EH (cell line): ENCODE measurements at regions not wholly inside any gene's neighbourhood (a gene's known extent, or its start where the extent isn't known, plus 50 kb on each side); places are given as distances from the start of the nearest gene placed in this dataset.
A peak's percentile ranks its signal among the peaks of the same experiment; 100 is the strongest.
"Not testable (repeated sequence)": the region's sequence is repeated elsewhere in the genome, so short reads cannot be mapped to it uniquely, and the experiment has no call there.

Source experiments
- DNase-seq: peaks from one replicate; pipeline ENCODE4 v3.0.0-alpha.2; 2015; ENCODE audit warnings: low read depth

DNA sequence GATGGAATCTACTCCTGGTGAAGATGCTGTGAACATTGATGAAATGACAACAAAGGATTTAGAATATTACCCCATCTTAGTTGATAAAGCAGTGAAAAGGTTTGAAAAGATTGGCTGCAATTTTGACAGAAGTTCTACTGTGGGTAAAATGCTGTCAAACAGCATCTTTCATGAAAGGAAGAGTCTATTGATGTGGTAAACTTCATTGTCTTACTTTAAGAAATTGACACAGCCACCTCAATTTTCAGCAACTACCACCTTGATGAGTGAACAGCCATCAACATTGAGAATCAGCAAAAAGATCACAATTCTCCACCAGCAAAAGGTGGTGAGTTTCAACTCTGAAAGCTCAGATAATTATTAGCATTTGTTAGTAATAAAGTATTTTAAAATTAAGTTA is 310.3 kb upstream of the RBMS1 start:
- DNase-seq: no peak

DNA sequence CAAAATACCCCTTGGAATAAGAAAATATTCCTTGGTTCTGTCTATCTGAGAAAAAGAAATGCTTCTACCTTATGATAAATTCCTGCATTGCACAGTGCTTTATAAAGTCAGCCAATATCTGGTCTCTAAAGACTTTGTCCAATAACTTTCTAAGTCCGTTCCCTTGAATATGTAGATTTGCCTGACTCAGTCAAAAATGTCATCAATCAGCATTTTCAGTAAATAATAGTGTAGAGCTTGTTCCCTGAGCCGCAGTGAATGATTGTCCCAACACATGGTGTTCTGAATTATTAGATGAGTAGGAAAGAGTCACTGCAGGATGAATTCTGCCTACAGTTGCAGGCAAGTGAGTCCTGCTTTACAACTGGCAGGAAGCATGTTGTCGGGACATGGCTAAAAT is 316.8 kb upstream of the RBMS1 start:
- DNase-seq: no peak

DNA sequence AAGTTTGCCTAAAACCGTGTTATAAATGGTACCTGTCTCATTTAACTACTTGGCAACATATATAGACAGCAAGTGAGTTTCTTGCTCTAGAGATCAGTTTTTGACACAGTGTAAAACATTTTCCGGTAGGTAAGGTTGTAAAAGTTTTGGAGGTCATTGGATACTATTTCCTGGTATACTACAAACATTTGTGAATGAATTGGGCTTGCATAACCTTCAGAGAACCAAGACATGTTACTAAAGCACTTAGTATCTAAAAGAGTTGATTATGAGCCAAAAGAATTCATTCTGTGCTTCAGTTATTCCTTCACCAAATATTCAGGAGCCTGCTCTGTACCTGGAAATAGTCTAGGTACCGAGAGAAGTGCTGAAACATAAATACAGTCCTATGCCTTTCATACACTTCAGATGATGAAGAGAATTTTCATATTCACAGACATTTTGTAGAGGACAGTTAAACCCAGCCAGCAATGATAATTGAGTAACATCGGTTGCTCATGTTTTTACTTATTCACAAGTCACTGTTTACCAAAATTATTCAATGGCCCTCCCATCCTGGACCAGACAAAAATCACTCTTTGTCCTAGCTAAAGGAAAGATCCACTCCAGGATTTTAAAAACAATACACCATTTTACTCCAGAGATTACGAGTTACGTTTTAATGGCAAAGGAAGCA is 319.4 kb upstream of the RBMS1 start:
- no peak for DNase-seq

DNA sequence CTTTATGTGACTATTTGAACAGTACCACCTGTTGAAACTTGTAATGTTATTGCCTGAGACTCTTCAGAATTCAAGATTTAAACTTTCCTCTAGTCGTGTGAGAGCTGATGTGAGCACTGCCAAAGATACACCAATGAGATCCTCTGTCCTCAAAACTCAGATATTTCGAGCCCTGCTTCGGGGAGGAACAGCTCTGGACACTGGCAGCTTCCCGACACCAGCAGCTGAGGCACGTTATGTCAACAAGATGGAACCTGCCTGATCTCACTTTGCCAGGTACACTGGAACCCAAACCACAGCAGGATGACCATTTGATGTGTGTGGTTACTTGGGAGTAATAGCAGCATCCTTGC is 319.9 kb upstream of the RBMS1 start:
- no peak for DNase-seq

DNA sequence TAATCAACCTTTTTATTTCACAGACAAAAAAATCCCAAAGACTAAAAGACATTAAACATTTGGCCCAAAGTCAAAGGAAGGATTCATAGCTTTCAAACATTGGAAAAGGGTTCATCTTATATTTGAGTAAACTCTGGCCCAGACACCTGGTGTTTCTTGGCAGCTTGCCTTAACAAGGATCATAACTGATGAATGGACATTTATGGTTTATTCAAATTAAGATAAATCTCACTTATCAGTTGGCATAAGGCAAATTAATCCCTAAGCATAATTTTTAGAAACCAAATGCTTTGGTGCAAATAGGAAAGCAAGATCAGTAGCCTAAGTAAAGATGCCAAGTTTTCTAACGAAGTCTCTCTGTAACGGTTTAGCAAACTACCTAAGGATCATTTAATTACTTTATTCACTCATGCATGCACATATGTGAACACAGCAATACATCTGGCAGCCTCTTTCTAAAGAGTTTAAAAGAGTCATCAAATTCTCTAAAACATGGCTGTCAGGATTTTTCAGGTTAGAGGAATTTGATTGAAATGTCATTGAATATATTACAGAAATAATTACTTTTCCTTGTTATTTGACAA is 323.4 kb upstream of the RBMS1 start:
- no peak for DNase-seq

DNA sequence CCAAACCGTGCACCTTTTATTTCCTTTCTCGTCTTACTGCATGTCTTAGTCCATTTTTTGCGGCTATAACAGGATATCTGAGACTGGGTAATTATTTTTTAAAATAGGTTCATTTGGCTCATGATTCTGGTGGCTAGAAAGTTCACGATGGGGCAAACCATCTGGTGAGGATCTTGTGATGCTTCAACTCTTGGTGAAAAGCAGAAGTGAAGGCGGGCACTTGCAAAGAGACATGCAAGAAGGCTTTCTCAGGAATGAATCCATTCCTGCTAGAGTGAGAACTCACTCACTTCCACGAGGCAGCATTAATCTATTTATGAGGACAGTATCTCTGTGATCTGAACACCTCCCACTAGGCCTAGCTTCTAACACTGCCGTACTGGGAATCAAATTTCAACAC is 327.1 kb upstream of the RBMS1 start:
- DNase-seq: no peak

DNA sequence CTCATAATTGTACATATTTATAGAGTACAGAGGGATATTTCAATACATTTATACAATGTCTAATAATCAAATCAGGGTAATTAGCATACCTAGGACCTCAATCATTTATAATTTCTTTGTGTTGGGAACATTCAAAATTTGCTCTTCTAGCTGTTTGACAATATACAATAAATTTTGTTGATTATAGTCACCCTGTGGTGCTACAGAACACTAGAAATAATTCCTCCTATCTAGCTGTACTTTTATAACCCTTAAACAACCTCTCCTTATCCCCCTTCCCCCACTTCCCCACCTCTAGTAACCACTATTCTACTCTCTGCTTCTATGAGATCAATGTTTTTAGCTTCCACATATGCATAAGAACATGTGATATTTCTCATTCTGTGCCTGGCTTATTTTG is 328.4 kb upstream of the RBMS1 start:
- DNase-seq: no peak

DNA sequence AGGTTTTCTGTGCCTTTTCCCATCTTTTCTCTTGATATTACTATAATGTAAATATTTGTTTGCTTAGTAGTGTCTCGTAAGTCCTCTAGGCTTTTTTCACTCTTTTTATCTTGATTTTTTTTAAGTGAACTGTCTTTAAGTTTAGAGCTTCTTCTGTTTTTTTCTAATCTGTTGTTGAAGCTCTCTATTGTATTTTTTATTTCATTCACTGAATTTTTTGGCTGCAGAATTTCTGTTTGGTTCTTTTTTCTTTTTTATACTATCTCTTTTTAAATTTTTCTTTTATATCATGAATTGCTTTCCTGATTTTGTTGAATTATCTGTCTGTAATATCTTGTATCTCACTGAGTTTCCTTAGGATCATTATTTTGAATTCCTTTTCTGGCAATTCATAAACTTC is 331.8 kb upstream of the RBMS1 start:
- no peak for DNase-seq

DNA sequence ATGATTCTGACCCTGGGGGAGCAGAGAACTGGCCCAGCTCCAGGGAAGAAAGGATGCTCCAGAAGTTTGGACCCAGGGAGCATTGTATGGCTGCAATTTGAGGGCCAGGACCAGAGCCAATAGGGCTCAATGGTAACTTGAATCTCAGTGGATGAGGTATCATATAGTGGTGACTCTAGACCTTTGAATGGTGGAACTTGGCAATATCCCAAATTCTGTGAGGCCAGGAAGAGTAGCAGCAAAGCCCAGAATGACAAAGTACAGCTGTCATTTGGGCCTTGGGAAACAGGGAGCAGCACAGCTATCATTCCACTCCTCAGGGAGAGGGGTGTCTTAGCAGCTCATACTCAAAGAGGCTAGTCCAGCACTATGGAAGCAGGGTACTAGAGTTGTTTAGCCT is 332.9 kb upstream of the RBMS1 start:
- DNase-seq: no peak

DNA sequence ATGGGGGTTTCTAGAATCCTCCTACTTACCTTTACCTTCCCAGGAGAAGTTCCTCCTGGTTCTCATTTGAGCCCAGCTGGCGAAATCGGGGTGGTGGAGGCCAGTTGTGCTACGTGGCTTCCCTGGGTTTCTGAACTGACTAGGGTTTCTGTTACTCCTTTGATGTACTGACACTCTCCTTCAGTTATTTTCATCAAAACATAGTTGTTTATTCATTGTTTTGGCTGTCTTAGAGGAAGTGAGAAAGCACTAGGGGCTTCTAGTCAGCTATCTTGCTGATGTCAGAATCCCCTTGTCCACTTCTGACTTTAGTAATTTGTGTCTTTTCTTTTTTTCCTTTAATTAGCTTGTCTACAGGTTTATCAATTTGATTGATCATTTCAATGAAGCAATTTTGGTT is 332.2 kb upstream of the TANK start:
- no peak for DNase-seq

DNA sequence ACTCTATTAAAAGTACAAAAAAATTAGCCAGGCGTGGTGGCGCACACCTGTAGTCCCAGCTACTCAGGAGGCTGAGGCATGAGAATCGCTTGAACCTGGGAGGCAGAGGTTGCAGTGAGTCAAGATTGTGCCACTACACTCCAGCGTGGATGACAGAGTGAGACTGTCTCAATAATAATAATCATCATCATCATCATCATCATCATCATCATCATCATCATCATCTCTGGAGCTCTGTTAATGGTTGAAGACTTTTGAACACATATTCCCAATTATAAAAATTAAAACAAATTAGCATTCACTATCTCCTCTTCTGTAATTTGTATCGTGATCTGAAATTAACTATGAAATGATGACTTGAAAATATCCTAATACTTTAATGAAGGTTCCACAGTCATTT is 327.8 kb upstream of the TANK start:
- not testable (repeated sequence) for DNase-seq

DNA sequence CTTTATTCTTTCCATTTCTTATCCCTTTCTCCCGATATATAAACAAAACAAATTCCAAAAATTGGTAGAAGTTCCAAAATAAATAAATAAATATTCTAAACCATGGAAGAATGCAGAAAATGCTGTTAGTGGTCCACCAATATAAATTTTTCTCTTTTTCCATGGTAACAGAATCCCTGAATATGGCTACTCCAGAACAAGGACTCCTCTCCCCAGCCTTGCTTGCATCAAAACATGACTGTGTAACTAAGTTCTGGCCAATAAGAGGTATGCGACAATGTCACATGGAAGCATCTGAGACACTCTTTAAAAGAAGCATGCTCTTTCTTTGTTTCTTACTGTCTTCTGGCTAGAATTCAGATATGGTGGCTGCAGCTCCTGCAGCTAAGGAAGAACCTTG is 325.1 kb upstream of the TANK start:
- peak; percentile 50 for DNase-seq

DNA sequence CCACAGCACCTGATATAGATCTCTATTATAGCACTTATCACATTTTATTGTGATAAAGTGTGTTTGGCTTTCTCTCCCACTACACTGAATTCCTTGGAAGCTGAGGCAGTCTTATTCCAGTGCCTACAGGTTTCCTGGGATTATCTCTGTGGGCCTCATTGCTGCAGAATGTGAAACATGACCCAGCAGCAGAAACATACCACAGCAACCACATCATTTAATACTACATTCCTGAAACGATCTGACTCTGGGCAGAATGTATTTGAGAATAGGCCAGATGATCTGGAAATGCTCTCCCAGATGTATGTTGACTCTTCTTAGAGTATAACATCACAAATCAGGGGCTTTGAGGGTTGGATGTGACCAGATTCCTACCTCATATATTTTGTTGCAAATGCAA is 323.5 kb upstream of the TANK start:
- peak; percentile 97 for DNase-seq

DNA sequence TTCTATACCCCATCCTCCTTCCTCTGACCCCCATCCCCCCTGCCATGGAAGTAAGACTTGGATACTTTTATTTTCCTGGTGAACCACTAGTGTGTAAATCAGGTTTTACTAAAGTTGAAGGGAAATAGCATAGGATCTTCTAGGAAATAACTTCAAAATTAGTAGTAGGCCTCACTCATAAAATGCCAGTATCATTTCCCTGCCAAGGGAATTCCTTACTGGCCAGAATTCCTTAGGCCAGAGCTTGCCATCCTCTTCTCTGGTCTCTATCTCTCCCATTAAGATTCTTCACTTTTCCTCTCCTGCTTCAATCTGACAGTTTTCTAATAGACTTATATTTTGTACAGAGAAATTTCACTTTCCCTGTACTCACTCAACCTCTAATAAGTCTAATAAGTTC is 322.8 kb upstream of the TANK start:
- DNase-seq: peak; percentile 72

DNA sequence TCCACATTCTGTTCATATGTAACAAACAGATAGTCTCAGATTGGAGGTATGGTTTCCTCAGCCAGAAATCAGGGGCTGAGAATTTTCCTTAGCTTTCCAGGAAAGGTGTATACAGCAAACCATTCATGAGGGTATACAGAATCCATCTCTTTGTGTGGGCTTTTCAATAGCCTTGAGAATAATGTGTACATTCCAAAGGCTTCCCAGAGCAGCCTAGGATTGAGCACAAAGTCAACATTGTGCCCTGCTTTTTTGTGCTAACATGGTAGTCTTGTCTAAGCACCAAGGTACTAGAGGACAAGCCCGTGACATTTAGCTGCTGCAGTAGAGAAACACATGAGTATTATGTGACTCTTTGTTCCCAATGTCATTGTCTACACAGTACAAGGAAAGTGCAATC is 322.1 kb upstream of the TANK start:
- no peak for DNase-seq

DNA sequence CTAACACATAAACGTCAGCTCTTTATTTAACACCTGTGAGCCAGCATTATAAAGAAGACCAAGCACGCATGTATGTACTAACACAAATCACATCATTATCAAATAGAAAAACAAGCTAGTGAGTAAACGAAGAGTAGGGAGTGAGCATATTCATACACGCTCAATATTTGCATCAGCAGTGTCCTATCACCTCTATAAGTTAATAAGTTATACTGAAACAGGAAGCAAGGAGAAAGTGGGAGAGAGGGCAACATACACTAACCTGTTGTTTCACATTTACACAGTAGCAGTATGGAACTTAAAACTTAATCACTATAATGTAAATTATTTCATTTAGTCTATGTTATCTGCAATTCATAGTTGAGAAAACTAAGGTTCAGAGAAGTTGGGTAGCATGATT is 321.5 kb upstream of the TANK start:
- no peak for DNase-seq

DNA sequence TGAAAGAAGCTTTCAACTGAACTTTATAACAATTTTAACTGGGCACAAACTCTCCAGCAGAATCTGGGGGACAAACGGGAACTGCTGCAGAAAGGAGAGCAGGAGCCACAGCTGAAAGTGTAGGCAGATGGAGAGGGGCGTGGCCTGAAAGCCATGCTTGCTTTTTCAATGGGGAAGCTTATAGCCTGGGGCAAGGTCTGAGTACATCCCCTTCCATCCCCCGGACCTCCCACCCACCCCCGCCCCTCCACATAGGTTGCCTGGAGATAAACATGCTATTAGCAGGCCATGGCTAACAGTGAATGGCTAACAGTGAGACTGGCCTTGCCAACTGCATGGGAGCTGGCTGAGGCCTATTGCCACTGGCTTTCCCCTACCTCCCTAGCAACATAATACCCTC is 317.9 kb upstream of the TANK start:
- no peak for DNase-seq

DNA sequence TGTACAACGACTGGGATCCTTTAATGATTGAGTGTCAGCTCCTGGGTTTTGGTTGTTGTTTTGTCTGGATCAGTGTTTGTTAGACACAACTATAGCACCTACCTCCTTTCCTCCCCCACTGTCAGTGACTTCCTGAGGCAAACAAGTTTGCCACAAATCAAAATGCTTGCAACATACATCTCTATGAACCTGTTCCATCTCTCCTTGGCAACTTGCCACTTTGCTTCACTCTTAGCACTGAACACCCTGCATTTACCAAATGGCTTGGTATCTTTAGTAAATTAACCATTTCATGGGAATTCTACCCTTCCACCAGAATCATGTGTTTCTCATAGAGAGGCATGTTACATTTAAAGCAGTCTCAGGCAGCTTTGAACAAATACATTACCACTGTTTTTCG is 301.1 kb upstream of the TANK start:
- no peak for DNase-seq

DNA sequence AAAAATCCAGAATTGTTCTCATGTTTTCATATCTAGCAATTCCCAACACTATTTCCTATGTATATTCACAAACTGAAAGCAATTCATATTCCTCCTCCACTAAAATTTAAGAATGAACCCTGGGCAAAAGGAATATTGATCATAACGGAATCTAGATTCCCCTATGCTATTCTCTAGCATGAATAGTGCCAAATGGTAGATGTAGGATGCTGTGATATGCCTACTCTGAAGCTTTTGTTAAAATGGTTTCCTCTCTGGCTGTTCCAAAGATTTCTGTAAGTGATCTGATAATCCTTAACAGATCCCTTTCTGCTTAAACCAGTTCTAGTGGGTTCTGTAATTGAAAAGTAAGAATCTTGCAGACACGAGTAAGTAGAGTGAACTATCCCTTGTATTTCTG is 298.0 kb upstream of the TANK start:
- no peak for DNase-seq

DNA sequence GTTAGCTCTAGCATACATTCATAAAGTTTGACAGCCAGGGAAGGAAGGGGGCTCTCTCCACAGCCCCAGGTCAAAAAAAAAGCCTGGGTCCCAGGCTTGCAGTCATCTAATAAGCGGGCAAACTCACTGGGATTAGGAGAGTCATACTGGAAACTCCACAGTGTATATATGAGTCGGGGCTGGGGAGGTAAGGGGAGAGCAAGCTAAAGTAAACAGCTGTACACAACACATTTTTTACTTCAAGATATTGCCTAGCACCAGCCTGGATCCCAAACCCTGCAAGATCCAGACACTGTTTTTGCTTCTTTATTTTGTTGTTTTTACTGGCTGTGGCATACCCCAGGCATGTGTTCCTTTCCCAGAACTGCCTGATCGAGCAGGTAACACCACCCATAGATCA is 291.3 kb upstream of the TANK start:
- DNase-seq: peak; percentile 15

DNA sequence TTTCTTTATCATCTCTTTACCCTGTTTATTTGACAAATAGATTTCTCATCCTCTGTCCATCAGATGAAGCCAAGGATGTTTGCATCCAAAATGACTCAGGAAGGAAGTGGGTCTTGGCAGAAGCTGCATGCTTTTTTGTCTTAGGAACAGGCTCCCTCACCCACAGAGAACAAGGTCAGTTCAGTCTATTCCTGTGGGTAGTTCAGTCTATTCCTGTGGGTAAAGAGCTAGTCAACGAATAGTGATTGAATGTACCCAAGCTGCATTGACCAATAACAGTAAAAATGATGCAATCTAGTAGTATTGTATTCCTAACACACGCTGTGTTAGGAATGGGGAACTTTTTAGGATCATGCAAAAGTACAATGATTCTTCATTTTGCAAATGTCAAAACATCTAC is 290.8 kb upstream of the TANK start:
- DNase-seq: peak; percentile 94

DNA sequence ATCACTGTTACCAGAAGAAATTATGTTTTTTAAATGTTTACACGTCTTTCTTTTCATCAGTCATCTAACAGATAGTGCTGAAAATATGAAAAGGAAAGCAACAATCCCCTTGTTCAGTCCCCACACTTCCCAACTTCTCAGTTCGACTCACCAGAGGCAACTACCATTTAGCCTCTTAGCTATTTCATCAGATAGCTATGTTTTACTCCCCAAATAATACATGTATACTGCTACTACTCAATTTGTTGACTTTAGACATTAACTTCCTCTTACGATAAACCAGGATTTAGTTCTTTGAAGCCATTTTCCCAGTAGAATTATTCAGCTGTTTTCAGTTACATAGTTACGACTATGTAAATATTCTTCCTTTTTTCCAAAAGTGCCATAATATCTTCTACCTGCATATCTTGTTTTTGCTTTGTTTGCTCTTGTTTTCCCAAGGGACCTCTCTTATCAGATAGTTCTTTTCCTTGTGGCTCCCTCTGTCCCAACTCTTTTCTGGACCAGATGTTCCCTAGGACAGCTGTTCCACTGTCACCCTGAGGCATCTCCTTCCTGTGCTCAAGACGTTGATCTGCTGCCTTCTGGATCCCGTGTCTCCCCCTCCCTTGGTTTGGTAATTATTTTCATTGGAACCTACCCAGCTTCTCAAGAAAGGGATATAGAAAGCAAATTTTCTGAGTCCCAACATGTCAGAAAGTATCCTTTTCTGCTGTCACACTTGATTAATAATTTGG is 289.3 kb upstream of the TANK start:
- peak; percentile 38 for DNase-seq

DNA sequence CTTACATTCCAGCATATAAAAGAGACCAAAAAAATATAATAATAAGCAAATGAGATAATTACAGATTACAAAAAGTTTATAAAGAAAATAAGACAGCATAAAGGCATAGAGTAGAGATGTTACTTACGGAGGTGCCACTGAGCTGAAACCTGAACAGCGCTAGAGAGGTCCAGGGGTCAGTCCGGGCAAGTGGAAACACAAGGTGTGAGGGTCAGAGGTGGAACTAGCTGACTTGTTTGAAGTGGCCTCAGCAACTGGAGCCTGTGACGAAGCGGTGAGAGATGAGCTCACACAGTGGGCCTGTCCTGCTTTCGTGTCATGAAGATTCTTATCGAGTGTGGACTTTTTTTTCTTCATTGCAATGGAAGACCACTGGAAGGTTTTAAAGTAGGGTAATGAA is 288.3 kb upstream of the TANK start:
- no peak for DNase-seq

DNA sequence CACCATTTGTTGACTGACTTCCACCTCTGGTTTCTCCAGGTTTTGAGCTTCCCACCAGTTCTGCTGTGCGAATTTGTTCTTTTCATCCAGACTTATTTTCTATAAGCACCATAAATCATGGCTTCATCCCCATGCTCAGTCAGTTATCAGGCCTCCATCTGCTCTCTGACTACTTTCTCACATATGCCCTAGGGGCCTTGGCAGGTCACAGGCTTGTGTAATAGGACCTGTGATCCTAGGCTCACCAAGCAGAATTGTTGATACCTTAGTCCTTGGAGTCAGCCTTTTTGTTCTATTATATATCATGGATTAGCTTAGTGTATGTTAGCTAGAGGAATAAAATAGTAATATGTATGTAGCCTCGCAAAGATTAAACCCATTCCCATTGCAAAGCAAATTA is 284.2 kb upstream of the TANK start:
- peak; percentile 10 for DNase-seq
